K562 (cell line): ENCODE measurements at regions not wholly inside any gene's neighbourhood (a gene's known extent, or its start where the extent isn't known, plus 50 kb on each side); places are given as distances from the start of the nearest gene placed in this dataset.

ENCODE experiments used
- ATAC-seq: fragments of 200-7000 bp; cut with Tn5 transposase; 3 replicates; pipeline ENCODE4 v1.9.1; 2020; ENCODE audit warnings: moderate library complexity
- BruUV-seq: library from RNA; stranded (reverse); fragments of 400-500 nt; replicated peaks from 2 replicates; lab custom pipeline; 2021; lab: Mats Ljungman, UMichigan
- CTCF ChIA-PET: fragments of 300-600 bp; formaldehyde crosslinking; extraction: SDS; loops from one replicate; lab custom pipeline; 2021; ENCODE audit warnings: low intra/inter-chr PET ratio; lab: Yijun Ruan, JAX
- POLR2A ChIA-PET: fragments of 300-600, 350-650 bp; sonication (Branson Sonifier 250); formaldehyde crosslinking; extraction: SDS; loops from one replicate; lab custom pipeline; 2021; ENCODE audit warnings: antibody characterized with exemption, inconsistent platforms; lab: Yijun Ruan, JAX
- DNase-seq, 4 experiments: peaks; one replicate each; pipeline versions ENCODE4 v3.0.0 to v3.0.0-alpha.2; 2011 to 2018; ENCODE audit warnings: low spot score in 3 of 4, mixed read lengths in 3 of 4; ENCODE audit errors: extremely low read depth in 1 of 4
- FAIRE-seq: peaks from 2 replicates; lab custom pipeline; 2011; peaks lifted over from hg19 to GRCh38; lab: Jason Lieb, UNC
- H2AFZ ChIP-seq: 2 replicates; pipeline ENCODE4 v1.6.0; 2011; ENCODE audit warnings: low read depth, low read length, control low read depth, inconsistent platforms
- H3K27ac ChIP-seq: fragments of 200-600 bp; 3 replicates; pipeline ENCODE4 v1.8.0; 2011; ENCODE audit warnings: low read depth, mild to moderate bottlenecking, control low read depth, inconsistent platforms, low read length, moderate library complexity, mixed read lengths; ENCODE audit errors: extremely low read depth
- H3K27me3 ChIP-seq, 2 experiments: fragments of 300-600 bp in 1 of 2; 2 replicates in 1 of 2; 3 replicates in 1 of 2; pipeline versions ENCODE4 v1.6.0 to v1.8.0; 2011; ENCODE audit warnings: inconsistent platforms in 2 of 2, low read length in 2 of 2, mild to moderate bottlenecking in 1 of 2, mixed read lengths in 1 of 2, moderate library complexity in 1 of 2; ENCODE audit not compliant: control insufficient read depth in 2 of 2, insufficient read depth in 2 of 2
- H3K36me3 ChIP-seq: fragments of 300-600 bp; 3 replicates; pipeline ENCODE4 v1.8.0; 2011; ENCODE audit warnings: mild to moderate bottlenecking, low read length, inconsistent platforms; ENCODE audit not compliant: control insufficient read depth, insufficient read depth
- H3K4me1 ChIP-seq, 2 experiments: fragments of 200-600 bp in 1 of 2; replicated peaks in 1 of 2; 2 replicates in 1 of 2; 3 replicates in 1 of 2; pipeline versions ENCODE4 v1.5.1 to v1.8.0; 2011; ENCODE audit warnings: inconsistent platforms in 2 of 2, low read length in 2 of 2, mild to moderate bottlenecking in 1 of 2, mixed read lengths in 1 of 2, moderate library complexity in 1 of 2; ENCODE audit not compliant: control insufficient read depth in 2 of 2, insufficient read depth in 2 of 2
- H3K4me2 ChIP-seq: 2 replicates; pipeline ENCODE4 v1.6.1; 2011; ENCODE audit warnings: low read length, control low read depth, inconsistent platforms, mixed read lengths; ENCODE audit not compliant: insufficient read depth
- H3K4me3 ChIP-seq: fragments of 200-600 bp; sonication (generic), shearing (Covaris generic); 2 replicates; pipeline ENCODE4 v1.5.1; 2016; ENCODE audit warnings: control low read depth, inconsistent platforms
- H3K79me2 ChIP-seq: fragments of 200-600 bp; 3 replicates; pipeline ENCODE4 v1.8.0; 2011; ENCODE audit warnings: low read length, inconsistent platforms; ENCODE audit not compliant: control insufficient read depth, insufficient read depth
- H3K9ac ChIP-seq, 2 experiments: 2 replicates each; pipeline versions ENCODE4 v1.6.0 to v1.6.1; 2011; ENCODE audit warnings: low read depth in 2 of 2, low read length in 2 of 2, control low read depth in 1 of 2, inconsistent platforms in 1 of 2, mild to moderate bottlenecking in 1 of 2, mixed read lengths in 1 of 2; ENCODE audit not compliant: insufficient read depth in 1 of 2
- H3K9me1 ChIP-seq: one replicate; pipeline ENCODE4 v1.6.0; 2011; ENCODE audit warnings: inconsistent platforms, mild to moderate bottlenecking, low read length, moderate library complexity; ENCODE audit not compliant: control insufficient read depth, insufficient read depth
- H3K9me3 ChIP-seq: replicated peaks from 2 replicates; pipeline ENCODE4 v1.5.1; 2011; ENCODE audit warnings: low read depth, low read length, inconsistent platforms; ENCODE audit not compliant: control insufficient read depth, insufficient read depth
- H4K20me1 ChIP-seq: replicated peaks from 2 replicates; pipeline ENCODE4 v1.6.1; 2011; ENCODE audit warnings: low read length, inconsistent platforms, mixed read lengths; ENCODE audit not compliant: control insufficient read depth, insufficient read depth
- CBFB ChIP-seq: sonication (generic); formaldehyde crosslinking; IDR thresholded peaks from 2 replicates; pipeline ENCODE4 v1.4.0; 2020; ENCODE audit warnings: mild to moderate bottlenecking, missing genetic modification reagents
- CHAMP1 ChIP-seq: fragments of 450-650 bp; IDR thresholded peaks from 2 replicates; pipeline ENCODE4 v1.6.1; 2016; ENCODE audit warnings: mild to moderate bottlenecking
- ESRRA ChIP-seq: fragments of 450-650 bp; IDR thresholded peaks from 2 replicates; pipeline ENCODE4 v1.6.1; 2014; ENCODE audit warnings: low read depth, mild to moderate bottlenecking, moderate library complexity, borderline replicate concordance
- HDGF ChIP-seq: fragments of 450-650 bp; IDR thresholded peaks from 2 replicates; pipeline ENCODE4 v1.6.1; 2016
- RBM14 ChIP-seq: fragments of 200-400 bp; formaldehyde crosslinking; IDR thresholded peaks from 2 replicates; pipeline ENCODE4 v1.6.1; 2018; ENCODE audit warnings: low read depth, mild to moderate bottlenecking, low read length, moderate library complexity, borderline replicate concordance; ENCODE audit not compliant: insufficient read depth
- RUNX1 ChIP-seq: sonication (generic); IDR thresholded peaks from 2 replicates; pipeline ENCODE4 v1.6.1; 2016; ENCODE audit warnings: antibody characterized with exemption, low read depth
- SAFB ChIP-seq: fragments of 200-400 bp; formaldehyde crosslinking; IDR thresholded peaks from 2 replicates; pipeline ENCODE4 v1.6.1; 2017; ENCODE audit warnings: low read depth, low read length, borderline replicate concordance
- SMARCB1 ChIP-seq: IDR thresholded peaks from 2 replicates; pipeline ENCODE4 v1.6.1; 2011; ENCODE audit warnings: improper control_type of control experiment, low read depth; ENCODE audit not compliant: insufficient read length
- SMARCC2 ChIP-seq: fragments of 450-650 bp; IDR thresholded peaks from 2 replicates; pipeline ENCODE4 v1.6.1; 2017; ENCODE audit warnings: antibody characterized with exemption, moderate library complexity, mild to moderate bottlenecking, low read depth
- ZNF217 ChIP-seq: sonication (generic); formaldehyde crosslinking; IDR thresholded peaks from 2 replicates; pipeline ENCODE4 v1.8.0; 2022; ENCODE audit warnings: mild to moderate bottlenecking, missing genetic modification reagents
- ZNF282 ChIP-seq: sonication (generic); formaldehyde crosslinking; IDR thresholded peaks from 2 replicates; pipeline ENCODE4 v1.8.1; 2023; ENCODE audit warnings: missing genetic modification reagents
- ZNF778 ChIP-seq: fragments of 450-650 bp; formaldehyde crosslinking; IDR thresholded peaks from 2 replicates; pipeline ENCODE4 v1.4.0; 2020; ENCODE audit warnings: mild to moderate bottlenecking, moderate library complexity
- WGBS: fragments of 100-300 bp; shearing (Covaris generic); methylation state at CpG from one replicate; pipeline ENCODE4 v1.1.6; 2016; ENCODE audit warnings: low coverage, mixed read lengths; ENCODE audit not compliant: insufficient coverage; ENCODE audit errors: missing lambda C conversion rate; 5-methylcytosine and 5-hydroxymethylcytosine counted together
- in situ Hi-C: fragments of 300-500 bp; cut with MboI; formaldehyde crosslinking; loops from 4 replicates; pipeline ENCODE4 v1.15.0; 2018; ENCODE audit warnings: inconsistent platforms, mixed read lengths
- intact Hi-C: fragments of 100-400 bp; cut with micrococcal nuclease; formaldehyde crosslinking; loops from 2 replicates; pipeline ENCODE4 v1.14.2; 2022

GRCh38 chr1:82492159-82492558, 691.4 kb downstream of the ADGRL2 start:
- DNase-seq (no peak), ATAC-seq (no peak), FAIRE-seq (no peak)
- Histone ChIP-seq H3K27ac (no peak overlapping the region), H3K9me3 (no peaks in the 10 kb centered on the region), H3K4me2 (no peak overlapping the region), H4K20me1 (no peaks in the 10 kb centered on the region), H3K36me3 (no peaks in the 10 kb centered on the region), H3K27me3 (no peaks in the 10 kb centered on the region), H3K9me1 (no peaks in the 10 kb centered on the region), H3K9ac (no peak overlapping the region), H3K79me2 (no peaks in the 10 kb centered on the region), H3K4me1 (no peaks in the 10 kb centered on the region), H3K4me3 (no peak overlapping the region), H2AFZ (no peak overlapping the region)
- POLR2A ChIA-PET = no interaction called here
- 0% methylated on average over 2 of the region's 2 CpGs for WGBS
- TF ChIP-seq SAFB = no peak
- TF ChIP-seq HDGF = no peak
- TF ChIP-seq ESRRA = no peak
- TF ChIP-seq ZNF217 (CRISPR knock-in tag) = no peak
- TF ChIP-seq ZNF282 (CRISPR knock-in tag) = no peak
- TF ChIP-seq CBFB (CRISPR knock-in tag) = no peak
- TF ChIP-seq CHAMP1 = no peak
- TF ChIP-seq SMARCB1 = no peak
- TF ChIP-seq ZNF778 (CRISPR knock-in tag) = no peak
- TF ChIP-seq SMARCC2 = no peak
- no peak for TF ChIP-seq RBM14
- no peak for TF ChIP-seq RUNX1
- BruUV-seq = no TSS peak
- CTCF ChIA-PET = no interaction called here
- intact Hi-C loops (no loop called here), in situ Hi-C loops (no loop called here)
